KMS-11 (cell line): ENCODE measurements at regions not wholly inside any gene's neighbourhood (a gene's known extent, or its start where the extent isn't known, plus 50 kb on each side); places are given as distances from the start of the nearest gene placed in this dataset.
"Not testable (repeated sequence)": the region's sequence is repeated elsewhere in the genome, so short reads cannot be mapped to it uniquely, and the experiment has no call there.

ENCODE experiments used
- H2AFZ ChIP-seq: fragments of 200-600 bp; sonication (generic); 2 replicates; pipeline ENCODE4 v1.6.1; 2016; ENCODE audit warnings: antibody characterized with exemption, mixed run types, low read depth
- H3K27ac ChIP-seq: fragments of 200-600 bp; sonication (generic); 2 replicates; pipeline ENCODE4 v1.6.1; 2016; ENCODE audit warnings: mild to moderate bottlenecking, mixed run types
- H3K27me3 ChIP-seq: fragments of 200-600 bp; sonication (generic); 2 replicates; pipeline ENCODE4 v1.6.1; 2017; ENCODE audit warnings: mild to moderate bottlenecking, low read depth, mixed run types, moderate library complexity; ENCODE audit not compliant: insufficient read depth
- H3K36me3 ChIP-seq: fragments of 200-600 bp; sonication (generic); 2 replicates; pipeline ENCODE4 v1.6.1; 2017; ENCODE audit warnings: mild to moderate bottlenecking, mixed run types; ENCODE audit not compliant: insufficient read depth
- H3K4me1 ChIP-seq: fragments of 200-600 bp; sonication (generic); 2 replicates; pipeline ENCODE4 v1.6.1; 2016; ENCODE audit warnings: mild to moderate bottlenecking, low read depth, mixed run types; ENCODE audit not compliant: poor library complexity, severe bottlenecking
- H3K4me2 ChIP-seq: fragments of 200-600 bp; sonication (generic); 2 replicates; pipeline ENCODE4 v1.7.0; 2016; ENCODE audit warnings: mild to moderate bottlenecking, mixed run types
- H3K4me3 ChIP-seq: fragments of 200-600 bp; sonication (generic); IDR thresholded peaks from 2 replicates; pipeline ENCODE4 v1.6.1; 2017; ENCODE audit warnings: low read depth, low read length, mixed read lengths; ENCODE audit not compliant: insufficient read depth
- H3K79me2 ChIP-seq: fragments of 200-600 bp; sonication (generic); 2 replicates; pipeline ENCODE4 v1.6.1; 2016; ENCODE audit warnings: low read depth, mixed run types; ENCODE audit not compliant: insufficient read depth
- H3K9ac ChIP-seq: fragments of 200-600 bp; sonication (generic); 2 replicates; pipeline ENCODE4 v1.6.1; 2016; ENCODE audit warnings: mild to moderate bottlenecking, mixed run types
- H4K20me1 ChIP-seq: fragments of 200-600 bp; sonication (generic); 2 replicates; pipeline ENCODE4 v1.6.1; 2016; ENCODE audit warnings: mild to moderate bottlenecking, mixed run types; ENCODE audit not compliant: insufficient read depth
- CTCF ChIP-seq: fragments of 200-600 bp; sonication (generic); conservative IDR thresholded peaks from 2 replicates; pipeline ENCODE4 v1.6.1; 2017; ENCODE audit warnings: low read depth, mild to moderate bottlenecking, antibody characterized with exemption, low read length, moderate library complexity, mixed read lengths

GRCh38 chr15:89002830-89003229 lies 85.4 kb upstream of the ABHD2 start:
- Histone ChIP-seq H3K4me3 (no peak overlapping the region), H3K4me1 (peaks cover 29% of the 10 kb centered on the region), H2AFZ (peak overlapping the region; percentile 65), H3K36me3 (no peaks in the 10 kb centered on the region), H3K27me3 (no peaks in the 10 kb centered on the region), H3K9ac (peak overlapping the region; percentile 35; the same call in 1 of the 2 replicates), H3K27ac (peak overlapping the region; percentile 61), H3K4me2 (peak overlapping the region; percentile 69), H3K79me2 (no peaks in the 10 kb centered on the region), H4K20me1 (no peaks in the 10 kb centered on the region)
- no peak for TF ChIP-seq CTCF

GRCh38 chr15:89003865-89004725 lies 84.2 kb upstream of the ABHD2 start:
- H3K4me2 ChIP-seq = no peak overlapping the region
- H3K9ac ChIP-seq = no peak overlapping the region
- H3K79me2 ChIP-seq = no peaks in the 10 kb centered on the region
- H3K4me3 ChIP-seq = no peak overlapping the region
- H3K27ac ChIP-seq = no peak overlapping the region
- H3K36me3 ChIP-seq = no peaks in the 10 kb centered on the region
- no peaks in the 10 kb centered on the region for H4K20me1 ChIP-seq
- no peak overlapping the region for H2AFZ ChIP-seq
- no peaks in the 10 kb centered on the region for H3K27me3 ChIP-seq
- no peak for TF ChIP-seq CTCF
- H3K4me1 ChIP-seq = peaks cover 25% of the 10 kb centered on the region

GRCh38 chr15:89004726-89005030 lies 83.6 kb upstream of the ABHD2 start:
- Histone ChIP-seq H3K27ac (no peak overlapping the region), H3K4me2 (no peak overlapping the region), H4K20me1 (no peaks in the 10 kb centered on the region), H3K4me3 (no peak overlapping the region), H3K79me2 (no peaks in the 10 kb centered on the region), H3K9ac (no peak overlapping the region), H3K4me1 (peaks cover 25% of the 10 kb centered on the region), H3K27me3 (no peaks in the 10 kb centered on the region), H2AFZ (no peak overlapping the region), H3K36me3 (no peaks in the 10 kb centered on the region)
- TF ChIP-seq CTCF = no peak

- H3K9ac ChIP-seq, H3K36me3 ChIP-seq, H3K27ac ChIP-seq, H4K20me1 ChIP-seq, H3K4me1 ChIP-seq, H3K79me2 ChIP-seq, H3K4me3 ChIP-seq, H3K27me3 ChIP-seq, H2AFZ ChIP-seq, H3K4me2 ChIP-seq: not testable (repeated sequence)
Observed at GRCh38 chr15:89007527-89007926, 80.7 kb upstream of the ABHD2 start.

GRCh38 chr15:89007989-89008388 lies 80.3 kb upstream of the ABHD2 start:
- no peaks in the 10 kb centered on the region for H3K79me2 ChIP-seq
- no peak overlapping the region for H3K4me3 ChIP-seq
- H3K4me2 ChIP-seq = no peak overlapping the region
- peaks cover under 1% of the 10 kb centered on the region for H3K4me1 ChIP-seq
- H3K36me3 ChIP-seq = no peaks in the 10 kb centered on the region
- no peak for TF ChIP-seq CTCF
- H3K27ac ChIP-seq = no peak overlapping the region
- H4K20me1 ChIP-seq = no peaks in the 10 kb centered on the region
- H3K27me3 ChIP-seq = no peaks in the 10 kb centered on the region
- no peak overlapping the region for H3K9ac ChIP-seq
- H2AFZ ChIP-seq = peak overlapping the region; percentile 10; the same call in 1 of the 2 replicates
